Sigmoid colon (tissue), 3 donors: ENCODE measurements at regions not wholly inside any gene's neighbourhood (a gene's known extent, or its start where the extent isn't known, plus 50 kb on each side); places are given as distances from the start of the nearest gene placed in this dataset.

Experiments
- CTCF ChIP-seq, 4 experiments: fragments of 450-650 bp in 3 of 4; fragments of 200-600 bp in 1 of 4; IDR thresholded peaks; one replicate each; pipeline ENCODE4 v1.5.1; 2016 to 2019; ENCODE audit warnings: antibody characterized with exemption in 4 of 4, mild to moderate bottlenecking in 3 of 4, moderate library complexity in 2 of 4
- POLR2A ChIP-seq, 2 donors: fragments of 450-650 bp; IDR thresholded peaks; one replicate each; pipeline ENCODE4 v1.6.1; 2016; ENCODE audit warnings: antibody characterized with exemption in 2 of 2, mild to moderate bottlenecking in 2 of 2, moderate library complexity in 2 of 2

- no peak for TF ChIP-seq POLR2A (IDR thresholded peaks at IDR 0.05)
- no peak for TF ChIP-seq CTCF (IDR thresholded peaks at IDR 0.05)
Observed at GRCh38 chr6:105476978-105477377, 74.1 kb upstream of the PREP start.
